Ovary (tissue), 3 donors: ENCODE measurements at regions not wholly inside any gene's neighbourhood (a gene's known extent, or its start where the extent isn't known, plus 50 kb on each side); places are given as distances from the start of the nearest gene placed in this dataset.

Source experiments
- POLR2A ChIP-seq: fragments of 450-650 bp; IDR thresholded peaks from one replicate; pipeline ENCODE4 v1.6.1; 2017; ENCODE audit warnings: antibody characterized with exemption, mild to moderate bottlenecking, moderate library complexity
- TF ChIP-seq, protein P1 (sequence below), 3 donors: fragments of 450-650 bp in 2 of 3; fragments of 200-600 bp in 1 of 3; IDR thresholded peaks; one replicate each; pipeline versions ENCODE4 v1.5.1 to v1.8.0; 2016 to 2022; ENCODE audit warnings: antibody characterized with exemption in 3 of 3, mild to moderate bottlenecking in 1 of 3
- donor health status: DM: no; HTN: no; CAD: no.

DNA sequence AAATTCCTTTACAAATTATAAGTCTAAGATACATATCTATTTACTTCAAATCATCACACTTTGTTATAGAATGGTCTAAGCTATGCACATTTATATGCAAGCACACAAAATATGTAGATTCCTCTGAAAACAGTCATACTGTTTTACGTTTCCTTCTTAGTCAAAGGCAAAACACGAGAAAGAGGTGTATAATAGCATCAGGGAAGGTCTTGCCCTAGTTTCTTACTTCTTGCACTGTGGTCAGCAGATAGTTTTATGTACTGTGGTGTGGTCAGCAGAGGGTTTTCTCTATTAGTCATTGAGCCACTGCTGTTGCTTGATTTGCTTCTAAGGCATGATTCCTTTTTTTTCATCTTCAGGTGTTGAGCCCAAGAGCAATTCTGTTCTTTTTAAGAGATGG is 117.7 kb downstream of the ADAM29 start:
- TF ChIP-seq, protein P1, sequence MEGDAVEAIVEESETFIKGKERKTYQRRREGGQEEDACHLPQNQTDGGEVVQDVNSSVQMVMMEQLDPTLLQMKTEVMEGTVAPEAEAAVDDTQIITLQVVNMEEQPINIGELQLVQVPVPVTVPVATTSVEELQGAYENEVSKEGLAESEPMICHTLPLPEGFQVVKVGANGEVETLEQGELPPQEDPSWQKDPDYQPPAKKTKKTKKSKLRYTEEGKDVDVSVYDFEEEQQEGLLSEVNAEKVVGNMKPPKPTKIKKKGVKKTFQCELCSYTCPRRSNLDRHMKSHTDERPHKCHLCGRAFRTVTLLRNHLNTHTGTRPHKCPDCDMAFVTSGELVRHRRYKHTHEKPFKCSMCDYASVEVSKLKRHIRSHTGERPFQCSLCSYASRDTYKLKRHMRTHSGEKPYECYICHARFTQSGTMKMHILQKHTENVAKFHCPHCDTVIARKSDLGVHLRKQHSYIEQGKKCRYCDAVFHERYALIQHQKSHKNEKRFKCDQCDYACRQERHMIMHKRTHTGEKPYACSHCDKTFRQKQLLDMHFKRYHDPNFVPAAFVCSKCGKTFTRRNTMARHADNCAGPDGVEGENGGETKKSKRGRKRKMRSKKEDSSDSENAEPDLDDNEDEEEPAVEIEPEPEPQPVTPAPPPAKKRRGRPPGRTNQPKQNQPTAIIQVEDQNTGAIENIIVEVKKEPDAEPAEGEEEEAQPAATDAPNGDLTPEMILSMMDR (IDR thresholded peaks at IDR 0.05): no peak
- TF ChIP-seq POLR2A: no peak
